ENCODE measurements at regions not wholly inside any gene's neighbourhood (a gene's known extent, or its start where the extent isn't known, plus 50 kb on each side); places are given as distances from the start of the nearest gene placed in this dataset.

- 14% methylated on average over 3 of the region's 3 CpGs for WGBS (ENCODE audit: insufficient coverage, insufficient replicate concordance, low lambda C conversion rate, missing lambda C conversion rate)
- H3K4me1 ChIP-seq (ENCODE audit: control insufficient read depth, insufficient read depth, low read length): no peaks in the 10 kb centered on the region
- FAIRE-seq (no peak), DNase-seq (ENCODE audit: low read depth, low spot score) (no peak), ATAC-seq (no peak)
- H3K36me3 ChIP-seq (ENCODE audit: control insufficient read depth in 2 of 2, insufficient read depth in 2 of 2, low read length in 1 of 2): no peaks in the 10 kb centered on the region
- no peaks in the 10 kb centered on the region for H3K27me3 ChIP-seq (replicated peaks in 1 of 2; ENCODE audit: control insufficient read depth in 2 of 2, insufficient read depth in 2 of 2, low read length in 1 of 2)
- H3K79me2 ChIP-seq (ENCODE audit: control insufficient read depth, insufficient read depth, low read length): no peaks in the 10 kb centered on the region
- H3K4me2 ChIP-seq (ENCODE audit: control insufficient read depth, insufficient read depth): no peak overlapping the region
- no peaks in the 10 kb centered on the region; the same call in 1 of the 2 replicates for H4K20me1 ChIP-seq (ENCODE audit: control insufficient read depth, insufficient read depth)
- no TSS peak for BruUV-seq (replicated peaks)
- RAD21 ChIA-PET (ENCODE audit: unreplicated experiment): no interaction called here
- in situ Hi-C loops (cut with MboI): no loop called here
- intact Hi-C loops (cut with micrococcal nuclease; ENCODE audit: unreplicated experiment): no loop called here
- no peaks in the 10 kb centered on the region; the same call in 2 of the 3 replicates for H3K9me3 ChIP-seq (replicated peaks; ENCODE audit: control insufficient read depth, insufficient read depth, low read length)
- POLR2A ChIA-PET: no interaction called here
- SMC1A ChIA-PET (ENCODE audit: uncharacterized antibody, unreplicated experiment): interaction anchor here (1.0 to 1.4 kb wide), 3 partner anchors 9 to 184 kb away, joined by 3 to 4 read pairs (median 4); no protein-coding TSS in a partner anchor
- TF ChIP-seq HDAC2 (IDR thresholded peaks at IDR 0.05): no peak
- no peak for TF ChIP-seq DPF2 (IDR thresholded peaks at IDR 0.05)
- TF ChIP-seq ZBTB11 (CRISPR knock-in tag; IDR thresholded peaks at IDR 0.05): no peak
- TF ChIP-seq CREB1 (IDR thresholded peaks at IDR 0.05; ENCODE audit: low read depth): no peak
- TF ChIP-seq POU2F2 (IDR thresholded peaks at IDR 0.05; ENCODE audit: borderline replicate concordance, low read depth, low read length): no peak
- no peak for TF ChIP-seq IRF4 (IDR thresholded peaks at IDR 0.05; ENCODE audit: low read depth, low read length)
- no peak for TF ChIP-seq ZNF24 (IDR thresholded peaks at IDR 0.05)
- TF ChIP-seq IKZF2 (IDR thresholded peaks at IDR 0.05): no peak
- no peak for TF ChIP-seq SPI1 (IDR thresholded peaks at IDR 0.05; ENCODE audit: borderline replicate concordance, insufficient read depth, low read depth, low read length)
- no peak for TF ChIP-seq KLF5 (IDR thresholded peaks at IDR 0.05; ENCODE audit: partially characterized antibody)
- CTCF ChIA-PET: interaction anchor here (0.5 to 1.6 kb wide), 3 partner anchors 9 to 22 kb away, joined by 3 to 4 read pairs (median 3); no protein-coding TSS in a partner anchor
- no peak overlapping the region for H2AFZ ChIP-seq (ENCODE audit: control insufficient read depth, low read depth, low read length)
- H3K9ac ChIP-seq (ENCODE audit: control insufficient read depth, insufficient read depth, low read length): no peak overlapping the region
- no peak overlapping the region for H3K4me3 ChIP-seq
- no peak overlapping the region for H3K27ac ChIP-seq (ENCODE audit: control insufficient read depth, insufficient read depth)
Observed at GRCh38 chr4:22574424-22574823, 58.6 kb upstream of the ADGRA3 start.

All from GM12878 (cell line).